ENCODE measurements at regions not wholly inside any gene's neighbourhood (a gene's known extent, or its start where the extent isn't known, plus 50 kb on each side); places are given as distances from the start of the nearest gene placed in this dataset.

GRCh38 chr5:168171901-168172759 lies 119.3 kb upstream of the WWC1 start:
- Histone ChIP-seq H3K27ac (ENCODE audit: low read depth, low read length) (no peak overlapping the region), H3K4me2 (ENCODE audit: insufficient read depth, low read length) (no peak overlapping the region), H3K9me3 (ENCODE audit: low read depth, low read length) (no peaks in the 10 kb centered on the region), H4K20me1 (ENCODE audit: insufficient read depth, low read length) (no peaks in the 10 kb centered on the region), H3K79me2 (ENCODE audit: insufficient read depth, low read length) (no peaks in the 10 kb centered on the region), H3K4me3 (ENCODE audit: insufficient read depth, low read length) (no peak overlapping the region), H3K27me3 (ENCODE audit: insufficient read depth, low read length) (peaks cover 6% of the 10 kb centered on the region), H3K4me1 (ENCODE audit: insufficient read depth, low read length) (no peaks in the 10 kb centered on the region), H3K36me3 (ENCODE audit: insufficient read depth, low read length) (no peaks in the 10 kb centered on the region), H2AFZ (ENCODE audit: low read length) (no peak overlapping the region)
- TF ChIP-seq CTCF (IDR thresholded peaks at IDR 0.05; ENCODE audit: extremely low read depth, low read depth, low read length): no peak
- DNase-seq (ENCODE audit: insufficient read length, low spot score, missing footprints): no peak

GRCh38 chr5:168172760-168173223 lies 118.7 kb upstream of the WWC1 start:
- H3K4me3 ChIP-seq (ENCODE audit: insufficient read depth, low read length): no peak overlapping the region
- H3K27ac ChIP-seq (ENCODE audit: low read depth, low read length): no peak overlapping the region
- no peaks in the 10 kb centered on the region for H4K20me1 ChIP-seq (ENCODE audit: insufficient read depth, low read length)
- no peaks in the 10 kb centered on the region for H3K4me1 ChIP-seq (ENCODE audit: insufficient read depth, low read length)
- no peak overlapping the region for H3K4me2 ChIP-seq (ENCODE audit: insufficient read depth, low read length)
- H3K36me3 ChIP-seq (ENCODE audit: insufficient read depth, low read length): no peaks in the 10 kb centered on the region
- TF ChIP-seq CTCF (IDR thresholded peaks at IDR 0.05; ENCODE audit: extremely low read depth, low read depth, low read length): no peak
- peaks cover 5% of the 10 kb centered on the region for H3K27me3 ChIP-seq (ENCODE audit: insufficient read depth, low read length)
- H3K9me3 ChIP-seq (ENCODE audit: low read depth, low read length): no peaks in the 10 kb centered on the region
- no peaks in the 10 kb centered on the region for H3K79me2 ChIP-seq (ENCODE audit: insufficient read depth, low read length)
- peak; percentile 51 for DNase-seq (ENCODE audit: insufficient read length, low spot score, missing footprints)
- H2AFZ ChIP-seq (ENCODE audit: low read length): no peak overlapping the region

- no peak for DNase-seq (ENCODE audit: insufficient read length, low spot score, missing footprints)
- Histone ChIP-seq H3K27me3 (ENCODE audit: insufficient read depth, low read length) (peaks cover 5% of the 10 kb centered on the region), H4K20me1 (ENCODE audit: insufficient read depth, low read length) (no peaks in the 10 kb centered on the region), H3K36me3 (ENCODE audit: insufficient read depth, low read length) (no peaks in the 10 kb centered on the region), H2AFZ (ENCODE audit: low read length) (no peak overlapping the region), H3K79me2 (ENCODE audit: insufficient read depth, low read length) (no peaks in the 10 kb centered on the region), H3K4me1 (ENCODE audit: insufficient read depth, low read length) (no peaks in the 10 kb centered on the region), H3K4me3 (ENCODE audit: insufficient read depth, low read length) (no peak overlapping the region), H3K9me3 (ENCODE audit: low read depth, low read length) (no peaks in the 10 kb centered on the region), H3K4me2 (ENCODE audit: insufficient read depth, low read length) (no peak overlapping the region), H3K27ac (ENCODE audit: low read depth, low read length) (no peak overlapping the region)
- no peak for TF ChIP-seq CTCF (IDR thresholded peaks at IDR 0.05; ENCODE audit: extremely low read depth, low read depth, low read length)
These were observed 117.1 kb upstream of the WWC1 start for GRCh38 chr5:168174376-168174775.

GRCh38 chr5:168176251-168176650 lies 115.2 kb upstream of the WWC1 start:
- Histone ChIP-seq H3K4me1 (ENCODE audit: insufficient read depth, low read length) (peaks cover 4% of the 10 kb centered on the region), H3K4me3 (ENCODE audit: insufficient read depth, low read length) (no peak overlapping the region), H3K36me3 (ENCODE audit: insufficient read depth, low read length) (no peaks in the 10 kb centered on the region), H3K9me3 (ENCODE audit: low read depth, low read length) (no peaks in the 10 kb centered on the region), H2AFZ (ENCODE audit: low read length) (no peak overlapping the region), H3K27me3 (ENCODE audit: insufficient read depth, low read length) (peaks cover under 1% of the 10 kb centered on the region), H3K27ac (ENCODE audit: low read depth, low read length) (no peak overlapping the region), H3K79me2 (ENCODE audit: insufficient read depth, low read length) (no peaks in the 10 kb centered on the region), H3K4me2 (ENCODE audit: insufficient read depth, low read length) (no peak overlapping the region), H4K20me1 (ENCODE audit: insufficient read depth, low read length) (no peaks in the 10 kb centered on the region)
- TF ChIP-seq CTCF (IDR thresholded peaks at IDR 0.05; ENCODE audit: extremely low read depth, low read depth, low read length): no peak
- DNase-seq (ENCODE audit: insufficient read length, low spot score, missing footprints): no peak
